ENCODE measurements at regions not wholly inside any gene's neighbourhood (a gene's known extent, or its start where the extent isn't known, plus 50 kb on each side); places are given as distances from the start of the nearest gene placed in this dataset.

DNA sequence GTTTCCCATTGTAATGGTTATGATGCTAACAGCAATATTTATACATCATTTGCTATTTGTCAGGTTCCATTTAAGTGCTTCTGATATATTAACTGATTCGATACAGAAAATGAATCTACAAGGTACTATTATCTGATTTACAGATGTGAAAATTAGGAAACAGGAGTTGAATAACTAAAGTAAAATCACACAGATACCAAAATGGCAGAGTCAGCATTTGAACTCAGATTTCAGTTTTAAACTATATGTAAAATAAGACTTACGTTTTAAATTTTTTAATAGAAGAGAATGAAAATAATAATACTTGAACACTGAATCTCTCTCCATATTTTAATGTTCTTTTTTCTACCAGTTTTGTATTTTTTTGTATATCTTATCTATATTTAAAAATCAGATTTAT is 313.2 kb downstream of the MDFIC start:
- H3K4me3 ChIP-seq (ENCODE audit: low read depth, low read length): no peak overlapping the region
- ChIA-PET POLR2A (no interaction called here), CTCF (no interaction called here)
- H3K9me3 ChIP-seq (ENCODE audit: control insufficient read depth, insufficient read depth, low read depth, low read length): no peaks in the 10 kb centered on the region
- peaks cover 6% of the 10 kb centered on the region for H3K4me1 ChIP-seq (ENCODE audit: control insufficient read depth, insufficient read depth, low read length)
- H3K36me3 ChIP-seq (ENCODE audit: control insufficient read depth in 2 of 2, insufficient read depth in 1 of 2, low read length in 2 of 2): no peaks in the 10 kb centered on the region
- H3K27ac ChIP-seq (ENCODE audit: extremely low read depth, low read depth, low read length): no peak overlapping the region
- no peak for TF ChIP-seq ZNF776 (tag by site-specific recombination; IDR thresholded peaks at IDR 0.05; ENCODE audit: borderline replicate concordance)
- no peak for TF ChIP-seq ZNF677 (tag by site-specific recombination; IDR thresholded peaks at IDR 0.05)
- TF ChIP-seq ZNF16 (tag by site-specific recombination; IDR thresholded peaks at IDR 0.05; ENCODE audit: low read depth): no peak
- TF ChIP-seq ZNF248 (tag by site-specific recombination; IDR thresholded peaks at IDR 0.05): no peak
- TF ChIP-seq ZNF830 (tag by site-specific recombination; IDR thresholded peaks at IDR 0.05; ENCODE audit: low read depth): no peak
- TF ChIP-seq SP7 (tag by site-specific recombination; IDR thresholded peaks at IDR 0.05): no peak
- no peak for TF ChIP-seq PRDM1 (tag by site-specific recombination; IDR thresholded peaks at IDR 0.05)
- TF ChIP-seq GFI1B (tag by site-specific recombination; IDR thresholded peaks at IDR 0.05): no peak
- no peak for TF ChIP-seq BCL11A (tag by site-specific recombination; IDR thresholded peaks at IDR 0.05; ENCODE audit: low read depth)
- no peak for TF ChIP-seq ZNF221 (tag by site-specific recombination; IDR thresholded peaks at IDR 0.05; ENCODE audit: borderline replicate concordance)
- TF ChIP-seq, protein P1, sequence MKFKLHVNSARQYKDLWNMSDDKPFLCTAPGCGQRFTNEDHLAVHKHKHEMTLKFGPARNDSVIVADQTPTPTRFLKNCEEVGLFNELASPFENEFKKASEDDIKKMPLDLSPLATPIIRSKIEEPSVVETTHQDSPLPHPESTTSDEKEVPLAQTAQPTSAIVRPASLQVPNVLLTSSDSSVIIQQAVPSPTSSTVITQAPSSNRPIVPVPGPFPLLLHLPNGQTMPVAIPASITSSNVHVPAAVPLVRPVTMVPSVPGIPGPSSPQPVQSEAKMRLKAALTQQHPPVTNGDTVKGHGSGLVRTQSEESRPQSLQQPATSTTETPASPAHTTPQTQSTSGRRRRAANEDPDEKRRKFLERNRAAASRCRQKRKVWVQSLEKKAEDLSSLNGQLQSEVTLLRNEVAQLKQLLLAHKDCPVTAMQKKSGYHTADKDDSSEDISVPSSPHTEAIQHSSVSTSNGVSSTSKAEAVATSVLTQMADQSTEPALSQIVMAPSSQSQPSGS (tag by site-specific recombination; IDR thresholded peaks at IDR 0.05; ENCODE audit: low read depth): no peak
- TF ChIP-seq, protein P2, sequence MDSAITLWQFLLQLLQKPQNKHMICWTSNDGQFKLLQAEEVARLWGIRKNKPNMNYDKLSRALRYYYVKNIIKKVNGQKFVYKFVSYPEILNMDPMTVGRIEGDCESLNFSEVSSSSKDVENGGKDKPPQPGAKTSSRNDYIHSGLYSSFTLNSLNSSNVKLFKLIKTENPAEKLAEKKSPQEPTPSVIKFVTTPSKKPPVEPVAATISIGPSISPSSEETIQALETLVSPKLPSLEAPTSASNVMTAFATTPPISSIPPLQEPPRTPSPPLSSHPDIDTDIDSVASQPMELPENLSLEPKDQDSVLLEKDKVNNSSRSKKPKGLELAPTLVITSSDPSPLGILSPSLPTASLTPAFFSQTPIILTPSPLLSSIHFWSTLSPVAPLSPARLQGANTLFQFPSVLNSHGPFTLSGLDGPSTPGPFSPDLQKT (IDR thresholded peaks at IDR 0.05; ENCODE audit: borderline replicate concordance, low read depth, low read length): no peak
- TF ChIP-seq HOXC10 (CRISPR knock-in tag; IDR thresholded peaks at IDR 0.05): no peak

DNA sequence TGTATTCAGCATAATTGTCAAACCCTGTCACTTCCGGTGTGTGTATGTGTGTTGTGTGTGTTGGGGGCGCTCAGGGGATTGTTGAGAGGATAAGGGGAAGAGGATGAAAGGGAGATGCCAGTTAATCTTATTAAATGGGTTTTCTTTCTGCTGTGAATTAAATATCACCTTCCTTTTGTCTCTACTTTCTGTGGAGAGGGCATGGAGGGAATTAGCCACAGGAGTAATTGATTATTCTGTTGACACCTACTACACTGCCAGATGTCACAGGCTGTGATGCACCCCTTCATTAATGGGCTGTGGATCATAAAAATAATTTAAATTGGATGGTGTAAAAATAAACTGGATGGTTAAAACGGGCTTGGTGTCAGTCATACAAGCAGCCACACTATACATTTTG is 311.9 kb downstream of the MDFIC start:
- Histone ChIP-seq H3K36me3 (ENCODE audit: control insufficient read depth in 2 of 2, insufficient read depth in 1 of 2, low read length in 2 of 2) (no peaks in the 10 kb centered on the region), H3K4me1 (ENCODE audit: control insufficient read depth, insufficient read depth, low read length) (peaks cover 11% of the 10 kb centered on the region), H3K4me3 (ENCODE audit: low read depth, low read length) (no peak overlapping the region), H3K9me3 (ENCODE audit: control insufficient read depth, insufficient read depth, low read depth, low read length) (no peaks in the 10 kb centered on the region), H3K27ac (ENCODE audit: extremely low read depth, low read depth, low read length) (no peak overlapping the region)
- no peak for TF ChIP-seq ZNF558 (tag by site-specific recombination; IDR thresholded peaks at IDR 0.05)
- TF ChIP-seq SCRT2 (tag by site-specific recombination; IDR thresholded peaks at IDR 0.05): no peak
- TF ChIP-seq ZNF223 (tag by site-specific recombination; IDR thresholded peaks at IDR 0.05): no peak
- TF ChIP-seq RBAK (tag by site-specific recombination; IDR thresholded peaks at IDR 0.05): no peak
- TF ChIP-seq ZNF670 (tag by site-specific recombination; IDR thresholded peaks at IDR 0.05; ENCODE audit: low read depth): no peak
- no peak for TF ChIP-seq REPIN1 (tag by site-specific recombination; IDR thresholded peaks at IDR 0.05; ENCODE audit: low read depth)
- TF ChIP-seq, protein P3, sequence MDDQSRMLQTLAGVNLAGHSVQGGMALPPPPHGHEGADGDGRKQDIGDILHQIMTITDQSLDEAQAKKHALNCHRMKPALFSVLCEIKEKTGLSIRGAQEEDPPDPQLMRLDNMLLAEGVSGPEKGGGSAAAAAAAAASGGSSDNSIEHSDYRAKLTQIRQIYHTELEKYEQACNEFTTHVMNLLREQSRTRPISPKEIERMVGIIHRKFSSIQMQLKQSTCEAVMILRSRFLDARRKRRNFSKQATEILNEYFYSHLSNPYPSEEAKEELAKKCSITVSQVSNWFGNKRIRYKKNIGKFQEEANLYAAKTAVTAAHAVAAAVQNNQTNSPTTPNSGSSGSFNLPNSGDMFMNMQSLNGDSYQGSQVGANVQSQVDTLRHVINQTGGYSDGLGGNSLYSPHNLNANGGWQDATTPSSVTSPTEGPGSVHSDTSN (CRISPR knock-in tag; IDR thresholded peaks at IDR 0.05): no peak
- TF ChIP-seq ZNF658 (tag by site-specific recombination; IDR thresholded peaks at IDR 0.05): no peak
- TF ChIP-seq ZNF132 (tag by site-specific recombination; IDR thresholded peaks at IDR 0.05; ENCODE audit: borderline replicate concordance): no peak
- TF ChIP-seq ZNF239 (tag by site-specific recombination; IDR thresholded peaks at IDR 0.05): no peak
- TF ChIP-seq, protein P4, sequence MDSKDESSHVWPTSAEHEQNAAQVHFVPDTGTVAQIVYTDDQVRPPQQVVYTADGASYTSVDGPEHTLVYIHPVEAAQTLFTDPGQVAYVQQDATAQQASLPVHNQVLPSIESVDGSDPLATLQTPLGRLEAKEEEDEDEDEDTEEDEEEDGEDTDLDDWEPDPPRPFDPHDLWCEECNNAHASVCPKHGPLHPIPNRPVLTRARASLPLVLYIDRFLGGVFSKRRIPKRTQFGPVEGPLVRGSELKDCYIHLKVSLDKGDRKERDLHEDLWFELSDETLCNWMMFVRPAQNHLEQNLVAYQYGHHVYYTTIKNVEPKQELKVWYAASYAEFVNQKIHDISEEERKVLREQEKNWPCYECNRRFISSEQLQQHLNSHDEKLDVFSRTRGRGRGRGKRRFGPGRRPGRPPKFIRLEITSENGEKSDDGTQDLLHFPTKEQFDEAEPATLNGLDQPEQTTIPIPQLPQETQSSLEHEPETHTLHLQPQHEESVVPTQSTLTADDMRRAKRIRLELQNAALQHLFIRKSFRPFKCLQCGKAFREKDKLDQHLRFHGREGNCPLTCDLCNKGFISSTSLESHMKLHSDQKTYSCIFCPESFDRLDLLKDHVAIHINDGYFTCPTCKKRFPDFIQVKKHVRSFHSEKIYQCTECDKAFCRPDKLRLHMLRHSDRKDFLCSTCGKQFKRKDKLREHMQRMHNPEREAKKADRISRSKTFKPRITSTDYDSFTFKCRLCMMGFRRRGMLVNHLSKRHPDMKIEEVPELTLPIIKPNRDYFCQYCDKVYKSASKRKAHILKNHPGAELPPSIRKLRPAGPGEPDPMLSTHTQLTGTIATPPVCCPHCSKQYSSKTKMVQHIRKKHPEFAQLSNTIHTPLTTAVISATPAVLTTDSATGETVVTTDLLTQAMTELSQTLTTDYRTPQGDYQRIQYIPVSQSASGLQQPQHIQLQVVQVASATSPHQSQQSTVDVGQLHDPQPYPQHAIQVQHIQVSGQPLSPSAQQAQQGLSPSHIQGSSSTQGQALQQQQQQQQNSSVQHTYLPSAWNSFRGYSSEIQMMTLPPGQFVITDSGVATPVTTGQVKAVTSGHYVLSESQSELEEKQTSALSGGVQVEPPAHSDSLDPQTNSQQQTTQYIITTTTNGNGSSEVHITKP (tag by site-specific recombination; IDR thresholded peaks at IDR 0.05): no peak
- no peak for TF ChIP-seq ZSCAN23 (tag by site-specific recombination; IDR thresholded peaks at IDR 0.05)
- TF ChIP-seq, protein P5, sequence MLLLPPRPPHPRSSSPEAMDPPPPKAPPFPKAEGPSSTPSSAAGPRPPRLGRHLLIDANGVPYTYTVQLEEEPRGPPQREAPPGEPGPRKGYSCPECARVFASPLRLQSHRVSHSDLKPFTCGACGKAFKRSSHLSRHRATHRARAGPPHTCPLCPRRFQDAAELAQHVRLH (tag by site-specific recombination; IDR thresholded peaks at IDR 0.05): no peak
- TF ChIP-seq, protein P6, sequence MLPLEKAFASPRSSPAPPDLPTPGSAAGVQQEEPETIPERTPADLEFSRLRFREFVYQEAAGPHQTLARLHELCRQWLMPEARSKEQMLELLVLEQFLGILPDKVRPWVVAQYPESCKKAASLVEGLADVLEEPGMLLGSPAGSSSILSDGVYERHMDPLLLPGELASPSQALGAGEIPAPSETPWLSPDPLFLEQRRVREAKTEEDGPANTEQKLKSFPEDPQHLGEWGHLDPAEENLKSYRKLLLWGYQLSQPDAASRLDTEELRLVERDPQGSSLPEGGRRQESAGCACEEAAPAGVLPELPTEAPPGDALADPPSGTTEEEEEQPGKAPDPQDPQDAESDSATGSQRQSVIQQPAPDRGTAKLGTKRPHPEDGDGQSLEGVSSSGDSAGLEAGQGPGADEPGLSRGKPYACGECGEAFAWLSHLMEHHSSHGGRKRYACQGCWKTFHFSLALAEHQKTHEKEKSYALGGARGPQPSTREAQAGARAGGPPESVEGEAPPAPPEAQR (tag by site-specific recombination; IDR thresholded peaks at IDR 0.05): no peak
- TF ChIP-seq ZNF76 (tag by site-specific recombination; IDR thresholded peaks at IDR 0.05; ENCODE audit: borderline replicate concordance, low read depth): no peak
- no peak for TF ChIP-seq ZNF324 (tag by site-specific recombination; IDR thresholded peaks at IDR 0.05)
- ChIA-PET CTCF (no interaction called here), POLR2A (no interaction called here)
